Natural killer cell treated with Interleukin-12 subunit alpha and Interleukin-12 subunit beta and Interleukin-15 and Interleukin-18, amount 100 ng/mL, for 72 hours (primary cell): ENCODE measurements at regions not wholly inside any gene's neighbourhood (a gene's known extent, or its start where the extent isn't known, plus 50 kb on each side); places are given as distances from the start of the nearest gene placed in this dataset.

Experiments used
- ATAC-seq, 2 donors: fragments of 150-1000 bp; cut with Tn5 transposase in 1 of 2; sonication (Bioruptor Pico), chemical (Tn5 transposase) in 1 of 2; 2 replicates each; pipeline ENCODE4 v1.10.0; 2021
- DNase-seq: peaks from one replicate; pipeline ENCODE4 v3.0.0; 2022; ENCODE audit warnings: low spot score
- H3K27ac Mint-ChIP-seq, 2 donors: 1 replicate in 1 of 2; 2 replicates in 1 of 2; pipeline ENCODE4 v1.8.0; 2022; ENCODE audit warnings: mixed read lengths in 2 of 2, mild to moderate bottlenecking in 1 of 2, moderate library complexity in 1 of 2
- H3K27me3 Mint-ChIP-seq, 2 donors: 1 replicate in 1 of 2; 2 replicates in 1 of 2; pipeline ENCODE4 v1.8.0; 2022; ENCODE audit warnings: mixed read lengths in 2 of 2
- H3K36me3 Mint-ChIP-seq: one replicate; pipeline ENCODE4 v1.8.0; 2022; ENCODE audit warnings: mixed read lengths
- H3K4me1 Mint-ChIP-seq, 2 donors: 1 replicate in 1 of 2; 2 replicates in 1 of 2; pipeline ENCODE4 v1.8.0; 2022; ENCODE audit warnings: low read depth in 2 of 2, mixed read lengths in 2 of 2, mild to moderate bottlenecking in 1 of 2
- H3K4me3 Mint-ChIP-seq: one replicate; pipeline ENCODE4 v1.8.0; 2022; ENCODE audit warnings: mixed read lengths
- H3K9me3 Mint-ChIP-seq: 2 replicates; pipeline ENCODE4 v1.8.0; 2022; ENCODE audit warnings: mixed read lengths

- H3K27ac Mint-ChIP-seq, result no peak overlapping the region
- no peak overlapping the region for H3K4me3 Mint-ChIP-seq
- H3K27me3 Mint-ChIP-seq, result peaks cover 0 to 2% of the 10 kb centered on the region in 2 donors
- ATAC-seq, result peak in 1 of 2 donors; percentile 31
- H3K4me1 Mint-ChIP-seq, result peaks cover 3 to 10% of the 10 kb centered on the region in 2 donors
- DNase-seq, result no peak
- peaks cover 5% of the 10 kb centered on the region for H3K36me3 Mint-ChIP-seq
- no peaks in the 10 kb centered on the region for H3K9me3 Mint-ChIP-seq
Observed at GRCh38 chr6:130675072-130675471, 152.1 kb upstream of the SMLR1 start.

GRCh38 chr6:130676077-130676772 is 151.0 kb upstream of the SMLR1 start:
- peaks cover 5% of the 10 kb centered on the region for H3K36me3 Mint-ChIP-seq
- H3K27ac Mint-ChIP-seq, result no peak overlapping the region
- peaks cover 0 to 2% of the 10 kb centered on the region in 2 donors for H3K27me3 Mint-ChIP-seq
- H3K4me1 Mint-ChIP-seq, result peaks cover 3 to 10% of the 10 kb centered on the region in 2 donors
- ATAC-seq, result no peak
- no peaks in the 10 kb centered on the region for H3K9me3 Mint-ChIP-seq
- H3K4me3 Mint-ChIP-seq, result no peak overlapping the region
- no peak for DNase-seq

GRCh38 chr6:130676773-130677144 is 150.4 kb upstream of the SMLR1 start:
- Mint-ChIP-seq H3K27me3 (peaks cover 0 to 2% of the 10 kb centered on the region in 2 donors), H3K9me3 (no peaks in the 10 kb centered on the region), H3K4me1 (peaks cover 3 to 10% of the 10 kb centered on the region in 2 donors), H3K4me3 (no peak overlapping the region), H3K27ac (no peak overlapping the region), H3K36me3 (peaks cover 5% of the 10 kb centered on the region)
- no peak for DNase-seq
- ATAC-seq, result no peak

- H3K4me3 Mint-ChIP-seq, result no peak overlapping the region
- H3K36me3 Mint-ChIP-seq, result peaks cover 5% of the 10 kb centered on the region
- H3K4me1 Mint-ChIP-seq, result peaks cover 3 to 10% of the 10 kb centered on the region in 2 donors
- ATAC-seq, result peak in 1 of 2 donors; percentile 52
- H3K27me3 Mint-ChIP-seq, result peaks cover 0 to 2% of the 10 kb centered on the region in 2 donors
- DNase-seq, result no peak
- H3K9me3 Mint-ChIP-seq, result no peaks in the 10 kb centered on the region
- no peak overlapping the region for H3K27ac Mint-ChIP-seq
Observed at GRCh38 chr6:130677312-130677711, 149.9 kb upstream of the SMLR1 start.

GRCh38 chr6:130677766-130678165 is 149.4 kb upstream of the SMLR1 start:
- ATAC-seq, result no peak
- no peaks in the 10 kb centered on the region for H3K9me3 Mint-ChIP-seq
- peaks cover 0 to 2% of the 10 kb centered on the region in 2 donors for H3K27me3 Mint-ChIP-seq
- H3K4me3 Mint-ChIP-seq, result no peak overlapping the region
- H3K36me3 Mint-ChIP-seq, result peaks cover 5% of the 10 kb centered on the region
- no peak for DNase-seq
- no peak overlapping the region for H3K27ac Mint-ChIP-seq
- peaks cover 3 to 10% of the 10 kb centered on the region in 2 donors for H3K4me1 Mint-ChIP-seq

- DNase-seq (no peak), ATAC-seq (no peak)
- H3K27me3 Mint-ChIP-seq, result peaks cover 0 to 4% of the 10 kb centered on the region in 2 donors
- no peak overlapping the region for H3K27ac Mint-ChIP-seq
- no peaks in the 10 kb centered on the region for H3K9me3 Mint-ChIP-seq
- no peak overlapping the region for H3K4me3 Mint-ChIP-seq
- H3K36me3 Mint-ChIP-seq, result peaks cover 5% of the 10 kb centered on the region
- peaks cover 0 to 10% of the 10 kb centered on the region in 2 donors for H3K4me1 Mint-ChIP-seq
Observed at GRCh38 chr6:130679684-130680083, 147.5 kb upstream of the SMLR1 start.

GRCh38 chr6:130680116-130680515 is 147.1 kb upstream of the SMLR1 start:
- Mint-ChIP-seq H3K4me3 (no peak overlapping the region), H3K36me3 (peaks cover 5% of the 10 kb centered on the region), H3K27me3 (peaks cover 0 to 3% of the 10 kb centered on the region in 2 donors), H3K4me1 (peaks cover 0 to 10% of the 10 kb centered on the region in 2 donors), H3K9me3 (no peaks in the 10 kb centered on the region), H3K27ac (no peak overlapping the region)
- no peak for ATAC-seq
- DNase-seq, result no peak

- Mint-ChIP-seq H3K27ac (no peak overlapping the region), H3K4me3 (no peak overlapping the region), H3K9me3 (no peaks in the 10 kb centered on the region), H3K36me3 (peaks cover 5% of the 10 kb centered on the region), H3K27me3 (peaks cover 0 to 2% of the 10 kb centered on the region in 2 donors), H3K4me1 (peaks cover 0 to 10% of the 10 kb centered on the region in 2 donors)
- DNase-seq (no peak), ATAC-seq (no peak)
Observed at GRCh38 chr6:130681028-130681427, 146.2 kb upstream of the SMLR1 start.

- DNase-seq (no peak), ATAC-seq (no peak)
- Mint-ChIP-seq H3K27ac (no peak overlapping the region), H3K36me3 (peaks cover 5% of the 10 kb centered on the region), H3K9me3 (no peaks in the 10 kb centered on the region), H3K4me1 (peaks cover 0 to 5% of the 10 kb centered on the region in 2 donors), H3K4me3 (no peak overlapping the region), H3K27me3 (peaks cover 0 to 2% of the 10 kb centered on the region in 2 donors)
Observed at GRCh38 chr6:130682066-130682465, 145.1 kb upstream of the SMLR1 start.

- no peak overlapping the region for H3K27ac Mint-ChIP-seq
- peaks cover 0 to 5% of the 10 kb centered on the region in 2 donors for H3K27me3 Mint-ChIP-seq
- ATAC-seq (no peak), DNase-seq (no peak)
- no peak overlapping the region for H3K4me3 Mint-ChIP-seq
- no peaks in the 10 kb centered on the region for H3K9me3 Mint-ChIP-seq
- H3K36me3 Mint-ChIP-seq, result no peaks in the 10 kb centered on the region
- no peaks in the 10 kb centered on the region for H3K4me1 Mint-ChIP-seq
Observed at GRCh38 chr6:130683761-130684517, 143.3 kb upstream of the SMLR1 start.

GRCh38 chr6:130692659-130693058 is 134.5 kb upstream of the SMLR1 start:
- Mint-ChIP-seq H3K27me3 (peaks cover 0 to 2% of the 10 kb centered on the region in 2 donors), H3K4me1 (no peaks in the 10 kb centered on the region), H3K27ac (no peak overlapping the region), H3K4me3 (no peak overlapping the region), H3K36me3 (peaks cover 6% of the 10 kb centered on the region), H3K9me3 (no peaks in the 10 kb centered on the region)
- ATAC-seq, result no peak
- DNase-seq, result no peak

- ATAC-seq (no peak), DNase-seq (no peak)
- Mint-ChIP-seq H3K27me3 (no peaks in the 10 kb centered on the region), H3K27ac (no peak overlapping the region), H3K4me3 (no peak overlapping the region), H3K9me3 (no peaks in the 10 kb centered on the region), H3K4me1 (no peaks in the 10 kb centered on the region), H3K36me3 (peaks cover 6% of the 10 kb centered on the region)
Observed at GRCh38 chr6:130693944-130694343, 133.3 kb upstream of the SMLR1 start.

GRCh38 chr6:130694606-130695005 is 132.6 kb upstream of the SMLR1 start:
- H3K27me3 Mint-ChIP-seq, result no peaks in the 10 kb centered on the region
- H3K27ac Mint-ChIP-seq, result no peak overlapping the region
- peaks cover 6% of the 10 kb centered on the region for H3K36me3 Mint-ChIP-seq
- DNase-seq (no peak), ATAC-seq (no peak)
- no peak overlapping the region for H3K4me3 Mint-ChIP-seq
- H3K9me3 Mint-ChIP-seq, result no peaks in the 10 kb centered on the region
- no peaks in the 10 kb centered on the region for H3K4me1 Mint-ChIP-seq

- Mint-ChIP-seq H3K36me3 (peaks cover 6% of the 10 kb centered on the region), H3K27me3 (no peaks in the 10 kb centered on the region), H3K9me3 (no peaks in the 10 kb centered on the region), H3K4me3 (no peak overlapping the region), H3K4me1 (peaks cover 0 to 4% of the 10 kb centered on the region in 2 donors), H3K27ac (no peak overlapping the region)
- DNase-seq (no peak), ATAC-seq (no peak)
Observed at GRCh38 chr6:130696806-130697205, 130.4 kb upstream of the SMLR1 start.
